ENCODE measurements at regions not wholly inside any gene's neighbourhood (a gene's known extent, or its start where the extent isn't known, plus 50 kb on each side); places are given as distances from the start of the nearest gene placed in this dataset.

DNA sequence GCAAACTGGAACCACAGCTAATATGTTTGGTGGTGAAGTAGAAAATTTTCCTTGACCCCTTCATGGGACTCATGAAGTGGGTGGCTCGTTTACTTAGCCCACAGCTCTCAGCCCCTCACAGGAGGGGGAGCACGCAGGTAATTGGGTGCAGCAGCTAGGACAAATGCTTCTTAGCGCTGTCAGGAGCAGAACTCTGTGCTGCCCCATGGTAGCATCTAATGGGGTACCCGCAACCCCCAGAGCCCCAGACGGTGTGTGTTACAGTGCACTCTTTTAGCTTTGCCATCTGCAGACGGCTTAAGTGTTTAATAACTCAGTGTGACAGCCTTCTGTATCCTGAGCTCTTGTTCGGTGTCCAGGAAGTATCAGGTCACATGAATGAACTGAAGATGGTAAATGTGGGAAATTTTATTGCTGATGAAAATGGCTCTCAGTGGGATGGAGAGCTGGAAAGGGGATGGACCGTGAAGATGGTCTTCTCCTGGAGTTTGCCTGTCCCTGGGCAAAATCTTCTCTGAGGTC is 189.6 kb upstream of the ZRANB2 start:
- intact Hi-C loops (cut with DNase I), result no loop called here
- WGBS, result 75% methylated on average over 8 of the region's 8 CpGs
- no peak overlapping the region for H3K4me3 ChIP-seq

DNA sequence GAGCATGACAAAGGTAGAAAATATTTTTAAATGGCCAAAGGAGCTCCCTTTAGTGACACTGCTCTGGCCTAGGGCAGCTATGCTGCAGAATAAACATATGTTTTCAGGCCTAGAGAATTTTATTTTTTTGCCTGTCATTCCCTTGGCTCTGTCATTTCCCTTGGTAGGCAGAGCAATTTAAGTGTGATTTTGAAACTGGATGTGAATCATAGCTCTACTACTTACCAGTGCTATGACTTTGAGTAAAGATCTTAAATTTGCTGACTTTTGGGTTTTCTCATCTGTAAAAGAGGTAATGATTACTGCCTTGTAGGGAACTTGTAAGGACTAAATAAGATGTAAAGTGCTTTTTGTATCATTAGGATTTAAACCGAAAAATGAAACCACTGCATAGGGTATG is 189.0 kb upstream of the ZRANB2 start:
- Histone ChIP-seq H3K4me3 (no peak overlapping the region), H3K9me3 (no peaks in the 10 kb centered on the region), H3K27me3 (no peaks in the 10 kb centered on the region), H3K4me1 (no peaks in the 10 kb centered on the region), H3K27ac (replicated peaks in 1 of 4) (no peak overlapping the region), H3K36me3 (no peaks in the 10 kb centered on the region)
- 95% methylated on average over 1 of the region's 1 CpG for WGBS
- intact Hi-C loops (cut with DNase I), result no loop called here
- DNase-seq (ENCODE audit: extremely low spot score), result no peak
- no peak for TF ChIP-seq POLR2AphosphoS5 (IDR thresholded peaks at IDR 0.05)
- no peak for TF ChIP-seq CTCF (IDR thresholded peaks at IDR 0.05)
- no peak for TF ChIP-seq POLR2A (IDR thresholded peaks at IDR 0.05; ENCODE audit: low read depth)
- no peak for TF ChIP-seq EP300 (IDR thresholded peaks at IDR 0.05)

More for the DNA sequence above, 189.6 kb upstream of the ZRANB2 start:
- no peak for DNase-seq (ENCODE audit: extremely low spot score)
- H3K27ac ChIP-seq (replicated peaks in 1 of 4), result no peak overlapping the region
- TF ChIP-seq EP300 (IDR thresholded peaks at IDR 0.05), result no peak
- no peak for TF ChIP-seq CTCF (IDR thresholded peaks at IDR 0.05)
- TF ChIP-seq POLR2AphosphoS5 (IDR thresholded peaks at IDR 0.05), result no peak
- no peaks in the 10 kb centered on the region for H3K36me3 ChIP-seq
- no peaks in the 10 kb centered on the region for H3K27me3 ChIP-seq
- H3K9me3 ChIP-seq, result no peaks in the 10 kb centered on the region
- H3K4me1 ChIP-seq, result no peaks in the 10 kb centered on the region

- TF ChIP-seq CTCF (IDR thresholded peaks at IDR 0.05), result no peak
- no peak for TF ChIP-seq POLR2AphosphoS5 (IDR thresholded peaks at IDR 0.05)
- TF ChIP-seq POLR2A (IDR thresholded peaks at IDR 0.05; ENCODE audit: low read depth), result no peak
- TF ChIP-seq EP300 (IDR thresholded peaks at IDR 0.05), result no peak
These were observed 188.3 kb upstream of the ZRANB2 start for GRCh38 chr1:71269179-71269578.

GRCh38 chr1:71267220-71267619 is 186.4 kb upstream of the ZRANB2 start:
- TF ChIP-seq POLR2A (IDR thresholded peaks at IDR 0.05; ENCODE audit: low read depth), result no peak
- TF ChIP-seq POLR2AphosphoS5 (IDR thresholded peaks at IDR 0.05), result no peak
- no peak for TF ChIP-seq CTCF (IDR thresholded peaks at IDR 0.05)
- TF ChIP-seq EP300 (IDR thresholded peaks at IDR 0.05), result no peak
- no peaks in the 10 kb centered on the region for H3K36me3 ChIP-seq
- no peaks in the 10 kb centered on the region for H3K27me3 ChIP-seq
- H3K4me3 ChIP-seq, result no peak overlapping the region
- H3K27ac ChIP-seq (replicated peaks in 1 of 4), result no peak overlapping the region
- intact Hi-C loops (cut with DNase I), result no loop called here
- no peaks in the 10 kb centered on the region for H3K9me3 ChIP-seq
- H3K4me1 ChIP-seq, result no peaks in the 10 kb centered on the region
- DNase-seq (ENCODE audit: extremely low spot score), result no peak

More at GRCh38 chr1:71269179-71269578, 188.3 kb upstream of the ZRANB2 start:
- 76% methylated on average over 2 of the region's 2 CpGs for WGBS
- intact Hi-C loops (cut with DNase I), result no loop called here
- Histone ChIP-seq H3K36me3 (no peaks in the 10 kb centered on the region), H3K4me1 (no peaks in the 10 kb centered on the region), H3K9me3 (no peaks in the 10 kb centered on the region), H3K27me3 (no peaks in the 10 kb centered on the region), H3K4me3 (no peak overlapping the region), H3K27ac (replicated peaks in 1 of 4) (no peak overlapping the region)
- no peak for DNase-seq (ENCODE audit: extremely low spot score)

DNA sequence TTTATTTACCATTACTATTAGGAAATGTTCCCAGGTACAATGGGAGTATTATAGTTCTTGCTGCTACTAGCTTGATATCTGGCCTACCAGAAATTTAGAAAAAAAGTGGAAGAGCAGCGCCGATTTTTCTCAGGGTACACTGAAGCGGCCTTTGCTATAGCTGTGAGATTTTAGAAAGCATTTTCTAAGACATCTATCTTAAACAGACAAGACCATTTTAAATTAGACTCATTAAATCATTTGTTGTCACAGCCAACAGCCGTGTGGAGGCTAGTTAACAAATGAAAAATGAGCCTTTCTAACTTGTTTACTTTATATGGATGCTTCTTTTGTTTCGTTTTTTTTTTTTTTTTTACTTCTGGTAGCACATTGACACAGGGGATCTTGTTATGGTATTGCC is 183.2 kb upstream of the ZRANB2 start:
- 72% methylated on average over 5 of the region's 5 CpGs for WGBS
- intact Hi-C loops (cut with DNase I), result no loop called here

More for the DNA sequence above, 183.2 kb upstream of the ZRANB2 start:
- H3K9me3 ChIP-seq, result no peaks in the 10 kb centered on the region
- H3K4me3 ChIP-seq, result no peak overlapping the region
- H3K27me3 ChIP-seq, result no peaks in the 10 kb centered on the region
- H3K36me3 ChIP-seq, result no peaks in the 10 kb centered on the region
- TF ChIP-seq CTCF (IDR thresholded peaks at IDR 0.05), result no peak
- no peak overlapping the region for H3K27ac ChIP-seq (replicated peaks in 1 of 4)
- H3K4me1 ChIP-seq, result no peaks in the 10 kb centered on the region
- DNase-seq (ENCODE audit: extremely low spot score), result no peak
